Stimulated activated CD4-positive, alpha-beta T cell treated with anti-CD3 and anti-CD28 coated beads, Interleukin-4, amount 100 ng/mL, for 48 hours (primary cell): ENCODE measurements at regions not wholly inside any gene's neighbourhood (a gene's known extent, or its start where the extent isn't known, plus 50 kb on each side); places are given as distances from the start of the nearest gene placed in this dataset.
"Not testable (repeated sequence)": the region's sequence is repeated elsewhere in the genome, so short reads cannot be mapped to it uniquely, and the experiment has no call there.

Experiments
- DNase-seq, 2 donors: peaks; one replicate each; pipeline ENCODE4 v3.0.0-alpha.2; 2020; ENCODE audit warnings: low read depth in 2 of 2

DNA sequence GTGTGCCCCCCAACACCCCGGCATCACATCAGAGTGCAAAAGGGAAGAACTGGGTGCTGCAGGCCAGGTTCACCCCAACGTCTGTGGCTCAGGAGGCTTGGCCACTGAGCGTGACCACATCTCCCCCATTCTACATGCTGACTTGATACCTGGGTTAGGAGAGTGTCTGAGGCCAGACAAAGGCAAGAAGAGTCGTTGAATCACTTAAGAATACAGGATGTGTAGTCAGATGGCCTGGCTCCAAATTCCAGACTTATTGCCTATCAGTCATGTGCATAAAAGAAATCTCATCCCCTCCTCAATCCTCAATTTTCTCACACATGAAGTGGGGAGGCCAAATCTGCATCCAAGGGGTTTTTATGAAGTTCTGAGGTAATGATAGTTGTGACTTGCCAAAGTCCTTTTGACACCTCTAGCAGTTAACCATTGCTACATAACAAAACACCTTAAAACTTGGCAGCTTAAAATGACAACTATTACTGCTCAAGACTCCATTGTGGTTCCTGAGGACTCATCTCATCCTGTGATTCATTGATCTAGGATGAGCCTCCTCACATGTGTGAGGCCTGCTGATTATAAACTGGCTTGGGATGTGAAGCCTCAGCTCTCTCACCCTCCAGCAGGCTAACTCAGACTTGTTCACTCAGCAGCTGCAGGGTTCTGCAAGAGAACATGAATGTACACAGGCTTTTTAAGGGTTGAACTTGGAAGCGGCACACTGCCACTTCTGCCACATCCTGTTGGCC lies 138.8 kb upstream of the TLE3 start:
- no peak for DNase-seq

DNA sequence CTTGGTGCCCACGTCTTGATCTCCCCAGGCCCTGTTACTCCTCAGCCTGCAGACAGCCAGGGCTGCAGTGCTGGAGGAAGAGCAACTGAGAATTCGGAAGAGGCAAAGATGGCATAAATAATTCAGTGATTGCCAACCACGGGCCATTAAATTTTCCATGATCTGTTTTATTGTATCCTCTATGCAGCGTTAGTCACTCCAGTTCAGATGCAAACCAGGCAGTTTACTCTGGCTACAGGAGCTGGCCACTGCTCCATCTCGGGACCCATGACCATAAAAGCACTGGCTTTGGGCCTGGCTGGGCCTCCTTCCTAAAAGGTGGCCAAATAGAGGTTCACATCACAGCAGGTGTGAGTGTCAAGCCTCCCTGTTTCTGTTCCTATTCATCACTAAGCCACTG lies 137.6 kb upstream of the TLE3 start:
- no peak for DNase-seq

DNA sequence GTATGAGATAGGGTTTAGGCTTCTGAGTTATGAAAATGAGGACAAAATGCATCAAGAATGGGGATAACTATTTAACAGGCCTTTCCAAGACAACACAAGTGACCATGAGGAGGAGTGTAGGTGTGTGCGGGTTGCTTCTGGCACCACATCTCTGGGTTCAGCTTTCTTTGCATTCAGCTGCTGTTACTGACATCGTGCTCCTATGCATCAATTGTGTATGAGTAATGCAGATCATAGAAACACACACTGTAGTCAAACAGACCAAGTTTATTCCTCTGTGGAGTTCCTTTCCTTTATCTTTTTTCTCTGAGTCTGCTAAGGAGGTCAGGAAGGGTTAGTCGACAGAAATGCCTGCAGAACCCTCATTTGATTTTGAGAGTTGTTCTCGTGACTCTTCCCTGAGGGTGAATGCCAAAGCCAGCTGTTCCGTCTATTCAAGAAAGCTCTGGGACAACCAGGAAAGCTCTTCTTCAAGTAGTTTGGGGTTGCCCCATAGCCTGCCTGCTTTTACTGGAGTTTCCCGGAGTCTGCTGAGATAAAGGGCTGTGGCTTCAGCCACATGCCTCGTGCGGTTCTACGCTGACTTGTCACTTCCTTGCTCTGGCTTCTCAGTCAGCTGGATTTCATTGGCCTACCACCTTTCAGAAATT lies 136.7 kb upstream of the TLE3 start:
- DNase-seq: no peak

DNA sequence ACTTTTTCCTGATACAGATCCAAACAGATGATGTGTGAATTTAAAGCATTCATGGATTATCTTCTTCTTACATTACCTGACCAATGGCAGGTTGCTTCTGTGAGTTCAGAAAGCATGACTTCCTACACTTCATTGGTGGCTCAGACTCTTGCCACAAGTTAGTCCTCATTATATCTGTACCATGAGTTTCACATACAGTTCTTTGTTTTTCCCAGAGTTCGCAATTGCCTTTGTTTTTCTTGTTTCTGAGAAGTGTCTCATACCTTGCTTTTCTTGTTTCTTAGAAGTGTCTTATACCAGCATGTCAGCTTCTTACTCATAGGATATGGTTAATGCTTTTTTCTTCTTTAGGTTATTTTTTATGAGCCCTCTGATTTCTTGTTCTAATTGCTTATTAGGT lies 133.8 kb upstream of the TLE3 start:
- DNase-seq: no peak

DNA sequence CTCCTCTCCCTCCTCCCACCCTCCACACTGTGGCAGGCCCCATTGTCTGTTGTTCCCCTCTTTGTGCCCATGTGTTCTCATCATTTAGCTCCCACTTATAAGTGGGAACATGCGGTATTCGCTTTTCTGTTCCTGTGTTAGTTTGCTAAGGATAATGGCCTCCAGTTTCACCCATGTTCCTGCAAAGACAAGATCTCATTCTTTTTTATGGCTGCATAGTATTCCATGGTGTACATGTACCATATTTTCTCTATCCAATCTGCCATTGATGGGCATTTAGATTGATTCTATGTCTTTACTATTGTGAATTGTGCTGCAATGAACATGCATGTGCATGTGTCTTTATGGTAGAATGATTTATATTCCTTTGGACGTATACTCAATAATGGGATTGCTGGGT lies 130.2 kb upstream of the TLE3 start:
- DNase-seq: not testable (repeated sequence)

DNA sequence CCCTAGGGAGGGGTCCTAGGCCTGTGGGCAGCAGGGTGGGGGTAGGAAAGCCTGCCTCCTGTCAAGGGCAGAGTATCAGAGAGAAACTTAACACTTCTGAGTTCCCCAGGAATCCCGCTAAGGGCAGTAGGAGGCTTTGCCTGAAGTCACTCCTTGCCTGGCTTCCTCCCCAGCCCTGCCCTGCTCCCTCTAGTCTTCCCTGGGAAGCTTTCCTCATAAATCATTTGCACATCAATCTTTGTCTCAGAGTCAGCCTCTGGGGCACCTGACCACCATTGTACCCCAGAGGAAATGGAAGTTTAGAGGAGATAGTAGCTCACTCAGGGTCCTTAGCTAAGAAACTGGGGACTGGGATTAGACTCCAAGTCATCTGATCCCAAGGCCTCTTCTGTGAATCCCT lies 129.4 kb upstream of the TLE3 start:
- no peak for DNase-seq

DNA sequence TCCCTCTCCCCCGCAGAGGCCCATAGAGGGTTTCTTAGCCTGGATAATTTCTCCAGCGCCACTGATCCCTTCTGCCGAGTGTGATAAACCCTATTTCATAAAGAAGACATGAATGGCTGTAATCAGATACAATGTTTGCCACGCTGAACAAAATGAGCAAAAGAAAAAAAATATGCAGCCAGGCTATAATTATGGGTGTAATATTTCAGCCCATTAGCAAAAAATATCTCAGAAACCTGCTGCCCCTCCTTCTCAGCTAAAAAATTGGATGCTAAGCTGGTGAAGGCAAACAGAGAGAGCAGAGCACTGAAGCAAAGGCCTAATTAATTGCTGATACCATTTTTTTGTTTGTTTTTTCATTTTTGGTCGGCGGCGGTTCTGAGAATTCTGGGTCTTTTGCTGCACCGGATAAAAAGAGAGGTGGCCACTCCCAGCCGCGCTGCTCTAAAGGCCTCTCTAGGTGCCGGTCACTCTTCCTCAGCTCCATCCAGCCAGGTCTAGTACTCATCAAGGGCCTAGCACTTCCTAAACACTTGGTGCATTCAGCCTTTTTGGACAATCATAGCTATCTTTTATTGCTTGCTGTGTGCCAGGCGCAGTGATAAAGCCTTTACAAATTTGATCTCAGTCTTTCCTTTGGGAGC lies 128.7 kb upstream of the TLE3 start:
- no peak for DNase-seq

DNA sequence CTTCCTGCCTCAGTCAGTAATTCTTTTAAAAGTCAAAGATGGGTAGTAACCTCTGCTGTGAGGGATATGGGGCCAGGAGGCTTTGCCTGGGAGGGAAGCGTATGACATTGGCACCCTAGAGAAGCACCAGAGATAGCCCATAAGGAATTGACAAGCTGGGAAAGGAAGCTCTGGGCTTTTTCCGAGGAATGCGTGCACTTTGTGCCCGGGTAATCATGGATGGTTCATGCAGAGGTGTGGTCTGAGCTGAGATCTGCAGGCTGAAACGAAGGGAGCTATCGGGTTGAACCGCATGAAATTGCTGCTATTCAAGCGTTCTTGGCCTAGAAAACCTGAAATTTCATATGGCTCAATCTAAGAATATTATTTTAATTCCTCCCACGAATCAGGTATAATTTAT lies 127.7 kb upstream of the TLE3 start:
- no peak for DNase-seq

DNA sequence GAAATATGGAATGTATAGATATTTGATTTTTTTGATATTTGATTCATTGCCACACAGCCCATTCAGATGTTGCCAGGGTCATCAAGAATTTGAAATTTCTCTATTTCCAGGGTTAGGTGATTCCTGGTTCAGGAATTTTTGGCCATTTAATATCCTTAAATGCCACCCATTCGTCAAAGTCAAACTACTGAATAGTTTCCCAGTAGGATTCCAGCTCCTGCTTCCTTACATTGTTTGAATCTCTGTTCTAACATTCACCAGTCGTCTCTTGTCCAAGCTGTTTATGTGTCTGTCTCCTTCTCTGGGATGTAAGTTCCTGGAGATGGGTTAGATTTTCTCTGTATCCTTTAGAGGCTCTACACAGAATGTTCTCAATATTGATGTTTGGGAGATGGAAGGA lies 124.9 kb upstream of the TLE3 start:
- no peak for DNase-seq

DNA sequence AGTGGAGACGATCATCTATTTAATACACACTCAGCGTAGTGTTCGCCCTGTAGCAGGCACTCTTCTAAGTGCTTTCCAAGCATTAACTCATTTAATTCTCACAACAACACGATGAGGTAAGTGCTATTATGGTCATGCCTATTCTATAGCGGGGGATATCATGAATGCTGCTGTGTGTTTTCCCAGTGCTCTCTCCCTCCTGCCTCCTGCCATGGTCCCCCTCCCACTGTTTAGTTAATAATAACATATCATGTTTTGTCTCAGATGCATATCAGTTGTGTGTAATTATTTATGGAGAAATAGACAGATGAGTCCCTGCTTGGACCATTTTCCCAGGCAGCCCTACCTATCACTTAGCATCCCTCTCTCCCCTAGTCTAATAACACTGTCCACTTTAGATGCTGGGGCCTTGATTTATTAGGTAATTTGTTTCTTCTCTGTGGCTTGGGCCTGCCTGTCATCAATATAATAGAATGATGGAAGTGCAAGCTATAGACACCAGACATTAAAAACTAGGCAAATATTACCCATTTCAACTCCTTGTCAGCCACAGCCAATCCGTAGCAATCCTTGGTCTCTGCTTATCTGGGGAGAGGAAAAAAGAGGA lies 122.9 kb upstream of the TLE3 start:
- no peak for DNase-seq

DNA sequence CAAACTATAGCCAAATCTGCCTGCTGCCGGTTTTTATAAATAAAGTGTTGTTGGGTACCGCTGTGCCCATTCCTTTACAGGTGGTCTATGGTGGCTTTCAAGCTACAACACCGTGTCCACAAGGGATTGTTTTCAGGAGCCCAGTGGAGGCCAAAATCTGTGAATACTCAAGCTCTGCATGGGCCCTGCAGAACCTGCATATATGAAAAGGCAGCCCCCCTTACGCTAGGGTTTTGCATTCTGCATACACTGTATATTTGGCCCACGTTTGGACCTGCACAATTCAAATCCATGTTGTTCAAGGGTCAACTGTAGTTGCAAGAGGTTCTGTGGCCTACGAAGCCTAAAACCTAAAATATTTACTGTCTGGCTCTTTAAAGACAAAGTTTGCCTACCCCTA lies 122.2 kb upstream of the TLE3 start:
- no peak for DNase-seq

DNA sequence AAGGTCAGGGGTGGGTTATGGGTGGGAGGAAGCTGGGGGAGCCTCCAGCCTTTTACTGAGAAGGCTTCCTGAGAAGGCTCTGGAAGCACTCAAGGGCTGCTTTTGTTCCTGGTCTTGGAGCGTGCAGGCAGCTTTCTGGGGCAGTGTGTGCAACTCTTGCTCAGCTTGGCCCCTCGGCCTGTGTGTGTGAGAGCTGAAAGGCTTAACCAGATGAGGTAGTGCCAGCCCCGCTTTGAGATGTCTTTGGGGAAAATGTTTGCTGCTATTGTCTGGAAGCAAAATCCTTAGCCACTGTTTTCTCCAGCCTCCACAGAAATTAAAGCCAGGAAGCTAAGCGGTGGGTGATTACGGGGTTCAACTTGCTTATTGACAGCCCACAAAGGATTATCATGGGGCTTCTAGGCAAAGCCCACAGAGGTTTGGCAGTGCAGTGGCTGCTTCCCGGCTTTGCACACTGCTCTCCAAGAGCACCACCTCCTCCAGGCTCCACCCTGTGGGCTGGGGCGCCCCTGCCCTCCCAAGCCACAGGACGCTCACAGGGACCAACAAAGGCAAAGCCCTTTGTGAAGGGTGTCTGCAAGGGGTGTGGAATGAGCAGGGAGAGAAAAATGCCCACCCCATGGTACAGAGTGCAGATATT lies 121.7 kb upstream of the TLE3 start:
- DNase-seq: no peak

DNA sequence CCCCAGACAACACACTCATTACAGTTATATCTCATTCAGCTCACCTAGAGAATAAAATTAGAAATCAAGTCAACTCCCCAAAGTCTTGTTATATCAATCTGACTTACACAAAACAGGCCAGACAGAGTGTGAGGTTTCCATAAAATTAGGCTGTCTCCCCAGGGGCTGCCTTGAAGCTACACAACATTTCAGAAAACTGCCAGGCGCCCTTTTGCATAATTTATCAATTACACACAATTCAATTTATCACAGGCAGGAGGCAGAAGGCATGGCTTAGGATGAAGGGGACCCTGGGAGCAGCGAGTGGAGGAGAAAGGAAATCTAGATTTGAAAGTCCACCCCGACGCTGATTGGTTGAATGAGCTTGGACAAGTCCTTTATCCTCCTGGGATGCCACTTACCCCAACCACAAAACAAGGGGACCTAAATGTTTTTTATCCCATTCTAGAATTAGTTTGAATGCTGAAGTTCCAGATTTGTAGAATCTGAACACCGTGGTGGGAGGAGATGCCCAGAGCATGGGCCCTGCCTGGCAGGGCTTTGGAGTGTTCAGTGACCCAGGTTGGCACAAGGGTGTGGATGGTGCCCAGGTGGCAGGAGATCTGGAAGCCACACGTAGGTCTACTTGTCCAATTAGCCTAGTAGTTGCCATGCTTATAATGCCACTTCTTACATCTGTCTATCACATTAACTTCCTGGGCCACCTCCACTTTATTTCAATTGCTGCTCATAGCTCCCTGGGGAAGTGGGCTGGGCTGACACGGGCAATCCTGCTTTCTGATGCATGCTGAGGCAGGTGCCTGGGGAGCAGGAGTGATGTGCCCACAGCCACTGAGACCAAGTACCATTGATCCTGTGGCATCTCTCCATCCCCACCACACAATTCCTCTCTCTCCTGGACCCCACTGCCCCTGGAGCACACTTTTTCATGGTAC lies 119.8 kb upstream of the TLE3 start:
- DNase-seq: no peak

DNA sequence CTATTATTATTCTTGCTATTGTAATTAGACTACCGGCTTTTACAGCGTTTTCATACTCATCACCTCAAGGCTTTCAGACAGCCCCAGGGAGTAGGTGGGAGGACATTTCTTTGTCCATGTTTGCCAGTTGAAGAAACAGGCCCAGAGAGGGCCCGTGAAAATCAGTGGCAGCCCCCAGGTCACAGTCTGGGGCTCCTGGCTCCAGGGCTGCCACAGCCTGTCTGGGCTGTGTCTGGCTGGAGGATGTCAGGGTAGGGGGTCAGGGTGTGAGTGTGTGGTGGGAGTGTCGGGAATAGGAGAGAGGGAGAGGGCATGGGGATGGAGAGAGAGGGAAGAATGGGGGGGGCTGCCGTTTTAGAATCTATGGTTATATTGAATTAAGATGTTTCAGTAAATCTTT lies 118.2 kb upstream of the TLE3 start:
- DNase-seq: no peak

DNA sequence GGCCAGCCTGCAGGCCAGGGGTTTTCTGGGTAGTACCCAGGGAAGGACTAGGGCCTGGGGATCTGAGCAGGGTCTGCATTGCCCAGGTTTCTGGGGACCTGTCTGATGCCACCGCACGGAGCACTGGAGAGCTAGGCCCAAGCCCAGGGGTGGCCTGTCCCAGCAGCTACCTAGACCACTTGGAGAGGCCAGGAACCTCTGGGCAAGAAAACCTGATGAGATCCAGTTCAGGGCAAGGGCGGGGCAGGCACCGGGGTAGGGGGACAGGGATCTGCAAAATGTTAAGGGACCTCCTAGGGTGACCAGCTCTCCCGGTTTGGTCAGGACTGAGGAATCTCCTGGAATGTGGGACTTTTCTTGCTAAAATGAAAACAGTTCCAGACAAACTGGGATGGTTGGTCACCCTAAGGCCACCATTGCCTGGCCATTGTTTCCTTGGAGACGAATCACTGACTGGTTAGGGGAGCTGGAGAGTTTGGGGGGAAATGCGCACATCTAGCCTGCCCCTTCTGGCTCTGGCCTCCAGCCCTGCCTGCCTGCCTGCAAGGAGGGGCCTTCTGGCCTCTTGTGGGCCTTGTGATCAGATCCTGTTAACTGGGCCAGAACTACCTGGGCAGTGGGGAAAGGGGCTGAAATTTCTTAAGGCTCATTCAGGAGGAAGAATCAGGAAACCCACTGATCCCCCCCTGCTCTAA lies 117.4 kb upstream of the TLE3 start:
- DNase-seq: no peak

DNA sequence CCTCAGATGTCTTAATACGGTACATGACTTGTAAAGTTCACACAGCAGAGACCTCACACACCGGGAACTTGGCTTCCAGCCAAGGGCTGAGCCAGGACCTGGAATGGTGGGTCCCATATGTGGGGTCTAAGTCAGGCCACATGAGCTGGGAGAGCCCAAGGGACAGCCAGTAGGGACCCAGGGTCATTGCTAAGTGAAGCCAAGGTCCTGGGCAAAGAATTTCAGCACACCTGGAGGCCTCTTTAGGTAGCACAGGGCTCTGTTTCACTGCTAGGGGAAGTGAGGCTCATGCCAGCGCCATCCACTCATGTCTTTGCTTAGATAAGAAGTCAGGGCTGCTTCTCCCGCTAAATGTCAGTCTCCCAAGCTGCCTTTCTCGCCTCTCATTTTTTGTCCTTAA lies 116.6 kb upstream of the TLE3 start:
- DNase-seq: no peak

DNA sequence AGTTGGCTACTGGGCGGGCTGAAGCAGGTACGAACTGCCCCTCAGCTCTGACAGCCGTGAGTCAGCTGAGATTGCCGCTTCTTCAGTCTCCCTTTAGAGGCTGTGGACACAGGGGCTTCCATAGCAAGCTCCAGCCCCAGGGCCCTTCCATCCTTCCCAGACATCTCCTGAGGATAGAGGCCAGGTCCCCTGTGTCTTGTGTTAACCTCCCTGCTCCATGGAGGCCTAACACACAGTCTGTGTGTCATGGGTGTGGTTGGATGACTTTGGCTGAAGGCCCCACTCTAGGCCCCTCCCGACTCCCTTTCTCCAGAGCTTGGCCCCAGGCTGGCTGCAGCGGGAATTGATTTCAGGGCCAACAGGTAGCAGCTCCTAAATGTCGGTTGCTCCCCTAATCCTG lies 116.1 kb upstream of the TLE3 start:
- no peak for DNase-seq

DNA sequence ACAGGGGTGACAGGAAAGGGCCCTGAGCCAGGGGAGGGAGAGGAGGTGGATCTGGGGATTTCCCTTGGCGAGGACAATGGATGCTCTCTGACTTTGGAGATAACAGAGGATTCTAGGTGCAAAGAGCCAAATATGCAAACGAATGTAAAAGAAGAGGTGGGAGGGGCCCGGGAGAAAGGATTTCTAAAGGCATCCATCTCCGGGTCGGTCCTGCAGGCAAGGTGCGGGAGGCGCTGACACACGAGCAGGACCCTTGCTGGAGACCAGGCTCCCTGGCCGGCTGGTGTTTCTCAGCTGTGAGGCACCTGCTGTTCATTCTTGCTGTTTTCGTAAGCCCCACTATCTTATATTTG lies 115.2 kb upstream of the TLE3 start:
- no peak for DNase-seq

DNA sequence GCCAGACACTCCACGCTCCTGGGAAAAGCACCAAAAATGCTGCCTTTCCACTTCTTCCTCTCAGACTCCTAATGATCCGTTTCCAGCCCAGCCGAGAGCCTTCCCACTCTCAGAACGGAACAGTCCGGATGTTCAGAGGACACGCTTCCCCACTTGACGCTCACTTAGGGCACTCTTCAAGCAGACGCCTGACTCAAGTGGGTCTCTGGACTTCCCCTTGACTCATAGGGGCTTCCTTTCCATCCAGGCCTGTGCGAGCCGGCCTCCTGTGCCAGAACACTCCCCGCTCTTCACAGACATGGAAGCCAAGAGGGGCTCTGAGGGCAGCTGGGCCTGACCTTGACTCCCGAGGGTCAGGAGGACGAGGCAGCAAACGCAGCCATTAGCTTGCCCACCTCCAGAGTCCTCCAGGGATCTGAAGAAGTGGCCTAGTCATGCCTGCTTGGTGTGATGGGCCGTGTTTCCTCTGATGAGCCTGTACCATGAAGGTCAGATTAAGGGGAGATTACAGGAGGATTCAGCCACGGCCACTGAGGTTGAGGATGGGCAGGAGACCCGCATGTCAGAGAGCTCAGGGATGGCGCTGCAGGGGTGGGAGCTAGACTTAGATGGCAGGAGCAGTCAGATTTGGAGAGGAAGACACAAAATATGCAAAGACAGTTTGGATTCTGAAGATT lies 114.7 kb upstream of the TLE3 start:
- no peak for DNase-seq

DNA sequence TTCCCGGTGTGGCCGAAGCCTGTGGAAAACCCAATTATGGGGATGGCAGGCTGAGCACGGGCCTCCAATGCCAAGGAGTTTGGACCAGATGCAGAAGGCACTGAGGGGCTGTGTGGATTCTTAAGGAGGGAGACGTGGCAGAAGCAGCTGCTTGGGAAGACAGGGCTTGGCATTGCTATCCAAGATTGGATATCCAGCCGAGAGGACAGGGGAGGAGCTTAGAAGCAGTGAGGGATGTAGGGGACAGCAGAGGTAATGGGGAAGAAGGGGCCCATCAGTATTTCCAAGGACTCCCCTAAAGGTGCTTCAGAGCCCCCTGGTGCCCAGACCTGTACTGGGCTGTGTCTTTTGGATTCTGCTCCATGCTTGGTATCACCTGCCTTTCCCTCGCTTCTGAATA lies 112.8 kb upstream of the TLE3 start:
- no peak for DNase-seq
